Caki2 (cell line): ENCODE measurements at regions not wholly inside any gene's neighbourhood (a gene's known extent, or its start where the extent isn't known, plus 50 kb on each side); places are given as distances from the start of the nearest gene placed in this dataset.

Experiments
- DNase-seq: peaks from one replicate; pipeline ENCODE4 v3.0.0-alpha.2; 2015; ENCODE audit warnings: low read depth
- in situ Hi-C: cut with HindIII; loops from 2 replicates; pipeline ENCODE4 v1.10.0; 2016; ENCODE audit warnings: low sequenced_read_pairs, low pct_unique_long_range_greater_than_20kb, mixed read lengths

DNA sequence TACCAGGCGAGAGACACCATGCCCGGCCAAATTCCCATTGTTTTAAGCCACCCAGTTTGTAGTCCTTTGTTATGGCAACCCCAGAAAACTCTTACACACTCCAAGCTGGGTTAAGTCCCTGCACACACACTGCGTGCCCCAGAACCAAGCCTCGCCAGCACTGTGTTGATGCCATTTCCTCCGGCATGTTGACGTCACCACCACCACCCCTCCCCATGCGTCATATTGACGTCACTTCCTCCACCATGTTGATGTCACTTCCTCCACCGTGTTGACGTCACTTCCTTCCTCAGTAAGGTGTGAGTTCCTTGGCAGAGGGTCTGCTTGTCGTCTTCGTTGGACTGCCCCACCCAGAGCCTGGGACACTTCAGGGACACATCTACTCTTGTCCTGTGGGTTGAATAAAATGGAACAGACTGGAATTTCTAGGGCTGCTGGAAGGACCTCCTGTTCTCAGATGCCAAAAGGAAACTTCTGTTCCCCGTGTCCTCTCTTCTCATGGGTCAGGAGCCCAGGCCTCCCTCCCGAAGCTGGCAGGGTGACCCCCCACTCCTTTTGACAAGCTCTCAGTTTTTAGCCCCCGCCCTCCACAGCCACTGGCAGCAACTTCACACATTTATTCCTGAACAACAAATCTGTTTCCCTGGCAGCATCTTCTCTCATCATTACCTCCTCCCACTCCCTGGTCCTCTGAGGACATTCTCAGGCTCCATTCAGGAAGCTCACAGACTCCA is 643.3 kb downstream of the NPHP4 start:
- in situ Hi-C loops = no loop called here
- no peak for DNase-seq

DNA sequence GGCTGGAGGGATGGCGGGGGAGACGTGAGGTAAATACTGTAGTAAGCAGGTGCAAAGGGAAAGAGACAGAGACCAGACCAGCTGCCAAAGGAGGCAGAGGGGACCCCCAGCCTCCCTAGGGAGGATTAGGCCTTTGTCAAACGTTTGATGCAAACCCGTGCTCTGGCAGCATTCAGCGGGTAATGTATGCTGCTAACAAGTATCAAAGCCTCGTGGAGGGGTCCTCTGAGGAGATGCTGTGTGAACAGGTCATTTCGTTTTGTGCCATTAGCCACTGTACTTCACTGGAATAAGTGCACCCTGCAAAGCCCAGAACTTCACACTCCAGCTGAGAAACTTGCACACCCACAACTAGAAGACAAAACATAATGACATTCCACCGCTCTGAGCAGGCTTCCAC is 644.5 kb downstream of the NPHP4 start:
- in situ Hi-C loops = no loop called here
- DNase-seq = no peak

DNA sequence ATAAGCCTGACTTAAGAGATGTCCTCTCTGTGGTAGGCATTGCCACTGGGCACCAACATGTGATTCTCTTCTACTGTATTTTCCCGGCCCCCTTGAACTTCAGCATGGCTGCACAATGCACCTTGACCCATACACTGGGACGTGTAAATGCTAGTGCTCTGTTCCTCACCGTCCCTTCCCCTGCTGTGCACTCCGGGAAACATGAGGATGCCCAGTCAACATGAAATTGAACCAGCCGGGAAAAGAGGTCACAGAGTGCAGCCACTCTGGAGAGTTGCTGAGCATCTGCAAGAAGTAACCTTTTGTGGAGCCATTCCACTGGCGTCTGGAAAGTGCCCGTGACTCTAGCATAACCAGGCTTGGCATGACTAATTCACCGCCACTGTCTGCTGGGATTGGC is 646.7 kb downstream of the NPHP4 start:
- DNase-seq = no peak
- in situ Hi-C loops = no loop called here

DNA sequence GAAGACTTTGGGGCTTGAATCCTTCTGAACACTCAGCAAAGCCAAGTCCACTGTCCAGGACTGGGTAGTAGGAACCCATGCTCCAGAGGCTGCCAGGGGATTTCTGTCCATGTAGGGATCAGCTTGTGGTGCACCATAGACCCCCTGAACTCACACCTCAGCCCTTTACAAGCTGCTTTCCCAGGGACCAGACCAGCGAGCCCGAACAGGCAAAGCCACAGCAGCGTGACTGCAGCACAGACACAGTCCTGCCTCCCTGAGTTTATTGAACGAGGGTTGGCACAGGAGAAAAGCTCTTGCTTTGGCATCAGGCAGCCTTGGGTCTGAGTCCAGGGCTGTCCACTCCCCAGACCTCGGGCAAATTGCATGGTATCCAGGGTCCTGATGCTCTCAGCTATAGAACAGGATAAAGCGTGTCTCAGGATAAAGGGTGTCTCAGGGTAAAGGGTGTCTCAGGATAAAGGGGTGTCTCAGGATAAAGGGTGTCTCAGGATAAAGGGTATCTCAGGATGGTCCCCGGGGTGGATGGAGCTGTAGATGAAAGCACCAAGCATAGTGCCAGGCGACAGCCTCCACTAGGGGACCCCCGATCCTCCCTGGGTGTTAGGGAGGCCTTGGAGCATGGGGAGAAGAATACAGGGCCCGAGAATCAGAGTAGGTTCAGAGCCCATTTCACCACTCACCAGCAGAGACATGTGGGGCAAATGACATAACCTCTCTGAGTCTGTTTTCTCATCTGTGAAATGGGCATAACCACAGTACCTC is 648.8 kb downstream of the NPHP4 start:
- no peak for DNase-seq
- in situ Hi-C loops = no loop called here

DNA sequence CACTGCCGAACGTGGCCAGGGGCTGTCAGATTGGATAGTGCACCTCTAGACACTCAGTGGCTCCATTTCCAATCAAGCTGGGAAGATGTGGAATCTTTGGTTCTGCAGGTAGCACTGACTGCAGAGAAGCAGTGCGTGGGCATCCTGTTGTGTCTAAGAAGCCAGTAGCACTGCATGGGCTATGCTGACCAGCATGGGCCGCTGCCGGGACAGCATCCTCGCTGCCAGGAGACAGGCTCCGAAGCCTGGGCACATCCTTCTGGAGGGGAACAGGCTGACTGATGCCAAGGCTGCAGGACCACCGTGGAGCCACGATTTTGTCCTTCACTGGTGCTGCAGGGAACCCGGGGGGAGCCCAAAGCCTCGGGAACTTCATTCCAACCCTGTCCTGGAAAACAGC is 649.4 kb downstream of the NPHP4 start:
- no peak for DNase-seq
- in situ Hi-C loops = no loop called here

DNA sequence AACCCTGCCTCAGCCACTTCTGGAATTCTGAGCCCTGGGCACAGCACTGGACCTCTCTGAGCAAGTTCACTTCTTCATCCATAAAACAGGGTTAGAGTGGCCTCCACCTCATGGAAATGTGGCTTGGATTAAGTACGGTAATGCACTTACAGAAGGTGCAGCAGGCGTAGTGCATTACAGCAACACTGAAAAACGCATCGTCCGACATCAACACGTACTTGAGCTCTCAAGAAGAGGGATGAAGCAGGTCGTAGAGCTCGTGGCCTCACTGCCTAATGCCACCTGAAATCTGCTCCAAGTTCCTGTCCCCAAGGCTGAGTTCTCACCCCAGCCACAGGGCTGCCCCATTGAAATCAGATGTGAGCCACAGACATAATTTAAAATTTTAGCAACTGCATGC is 650.1 kb downstream of the NPHP4 start:
- DNase-seq = no peak
- in situ Hi-C loops = no loop called here

DNA sequence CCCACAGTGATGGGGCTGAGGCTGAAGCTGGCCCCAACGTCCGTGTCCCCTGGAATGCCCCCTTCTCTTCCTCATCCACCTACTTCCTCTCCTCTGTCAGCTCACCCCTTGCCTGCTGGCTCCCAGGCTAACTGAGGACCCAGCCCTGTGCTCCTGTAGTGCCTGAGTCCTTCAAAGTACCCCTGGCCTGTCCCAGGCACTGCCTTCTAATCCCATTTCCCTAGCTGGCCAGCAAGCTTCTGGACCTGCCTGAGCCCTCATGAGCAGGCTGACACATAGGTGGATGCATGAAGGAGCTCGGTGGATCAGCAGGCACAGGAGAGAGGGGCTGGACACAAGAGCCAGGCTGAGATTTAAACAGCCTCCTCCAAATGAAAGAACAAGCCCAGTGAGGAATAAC is 650.8 kb downstream of the NPHP4 start:
- in situ Hi-C loops = no loop called here
- no peak for DNase-seq

DNA sequence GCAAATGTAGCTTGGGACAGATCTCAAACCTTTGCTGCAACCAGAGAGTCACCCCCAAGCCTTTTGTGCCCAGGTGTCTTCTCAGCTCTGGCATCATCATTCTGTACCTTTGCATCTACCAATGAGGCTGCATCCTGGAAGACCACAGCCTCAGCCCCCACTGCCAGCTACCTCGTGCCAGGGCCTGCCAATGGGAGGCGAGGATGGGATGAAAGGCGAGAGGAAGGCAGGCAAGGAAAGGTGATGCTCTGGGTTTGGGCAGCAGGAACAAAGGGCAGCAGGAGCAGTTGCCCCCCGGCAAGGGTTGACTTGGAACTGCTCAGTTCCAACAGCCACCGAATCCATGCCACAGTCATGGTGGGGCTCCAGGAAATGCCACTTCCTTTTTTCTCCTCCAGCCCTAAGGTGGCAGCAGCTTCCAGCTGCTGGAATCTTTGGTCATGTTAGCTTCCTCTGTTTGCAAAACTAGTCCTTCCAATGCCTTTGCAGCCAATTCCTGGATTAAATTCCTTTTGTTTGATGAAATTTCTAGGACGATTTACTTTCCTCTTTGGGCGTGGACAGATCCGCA is 651.6 kb downstream of the NPHP4 start:
- DNase-seq = no peak
- in situ Hi-C loops = no loop called here

DNA sequence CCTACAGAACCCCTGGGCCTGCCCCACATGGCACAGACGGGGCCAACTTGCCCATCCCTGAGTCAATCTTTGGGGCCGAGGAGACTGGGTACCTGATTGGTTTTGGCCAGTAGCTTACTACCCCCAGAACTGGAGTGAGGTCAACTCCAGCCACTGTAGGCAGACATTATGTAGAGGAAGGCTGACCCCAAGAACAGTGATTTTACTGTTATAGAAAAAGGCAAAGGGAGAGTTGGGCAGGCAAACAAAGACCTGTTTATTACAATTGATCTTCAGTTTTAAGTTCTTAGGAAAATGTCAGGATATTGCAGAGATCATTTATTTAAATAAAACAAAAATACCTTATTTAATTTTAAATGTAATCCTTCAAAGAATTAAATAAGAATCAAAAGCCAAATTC is 653.8 kb downstream of the NPHP4 start:
- no peak for DNase-seq
- in situ Hi-C loops = no loop called here

DNA sequence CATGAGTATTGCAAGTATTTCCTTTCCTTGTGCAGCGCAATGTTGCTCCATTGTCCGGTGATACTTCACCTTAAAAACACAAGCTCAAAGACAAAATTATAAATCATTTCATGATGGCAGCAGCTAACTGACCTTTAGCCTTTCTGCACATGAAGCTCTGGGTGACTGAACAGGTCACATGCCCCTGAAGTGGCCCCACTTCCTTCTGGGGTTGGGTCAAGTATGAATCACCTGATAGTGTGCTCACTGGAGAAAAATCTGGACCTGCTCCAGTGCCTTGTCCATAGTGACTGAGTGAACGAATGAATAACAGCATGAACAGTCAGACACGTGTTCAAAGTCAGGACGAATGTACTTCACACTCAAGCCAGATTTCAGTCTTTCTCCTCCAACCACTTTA is 658.9 kb downstream of the NPHP4 start:
- DNase-seq = peak; percentile 68
- in situ Hi-C loops = no loop called here

DNA sequence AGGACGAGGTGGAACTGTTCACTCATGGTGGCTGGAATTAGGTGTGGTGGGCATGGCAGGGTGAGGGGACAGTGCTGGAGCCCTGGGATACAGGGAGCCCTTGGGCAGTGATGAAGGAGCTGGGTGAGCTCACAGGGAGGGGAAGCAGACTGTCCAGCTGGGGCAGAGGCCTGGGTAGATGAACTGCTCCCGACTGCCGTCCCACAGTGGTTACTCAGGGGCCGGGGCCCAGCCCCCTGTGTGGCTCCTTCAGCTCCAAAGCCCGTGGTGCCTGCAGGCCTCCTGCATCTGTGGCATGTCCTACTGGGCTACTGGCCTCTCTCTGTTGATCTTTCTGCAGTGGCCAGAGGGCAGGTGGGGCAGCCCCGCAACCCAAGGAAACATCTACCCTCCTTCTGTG is 661.1 kb downstream of the NPHP4 start:
- DNase-seq = no peak
- in situ Hi-C loops = no loop called here

DNA sequence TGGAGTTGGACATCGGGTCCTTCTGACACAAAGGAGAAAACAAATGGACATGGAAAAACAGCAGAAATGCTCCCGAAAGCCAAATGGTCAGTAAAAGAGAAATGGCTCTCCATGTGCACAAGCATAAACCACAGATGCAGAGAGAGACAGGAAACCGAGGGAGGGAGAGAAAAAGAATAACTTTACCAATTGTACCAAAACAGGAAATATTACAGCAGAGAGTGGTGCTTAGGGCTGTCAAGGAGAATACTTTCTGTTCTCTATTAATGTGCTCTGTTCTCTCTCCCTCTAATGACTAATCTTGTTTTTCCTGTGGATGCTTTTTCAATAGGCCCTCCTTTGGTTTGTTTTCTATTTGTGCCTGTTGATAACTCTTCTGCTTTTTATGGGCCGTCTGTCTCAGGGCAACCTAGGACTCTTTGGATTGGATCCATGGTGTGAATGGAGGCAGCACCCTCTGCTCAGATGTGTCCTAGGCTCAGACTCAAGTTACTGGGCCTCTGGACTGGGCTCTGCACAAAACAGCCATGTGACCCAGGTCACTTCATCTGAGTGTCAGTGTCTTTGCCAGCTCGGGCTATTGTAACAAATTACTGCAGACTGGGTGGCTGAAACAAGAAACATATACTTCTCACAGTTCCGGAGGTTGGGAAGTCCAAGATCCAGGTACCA is 663.0 kb downstream of the NPHP4 start:
- in situ Hi-C loops = no loop called here
- DNase-seq = no peak

DNA sequence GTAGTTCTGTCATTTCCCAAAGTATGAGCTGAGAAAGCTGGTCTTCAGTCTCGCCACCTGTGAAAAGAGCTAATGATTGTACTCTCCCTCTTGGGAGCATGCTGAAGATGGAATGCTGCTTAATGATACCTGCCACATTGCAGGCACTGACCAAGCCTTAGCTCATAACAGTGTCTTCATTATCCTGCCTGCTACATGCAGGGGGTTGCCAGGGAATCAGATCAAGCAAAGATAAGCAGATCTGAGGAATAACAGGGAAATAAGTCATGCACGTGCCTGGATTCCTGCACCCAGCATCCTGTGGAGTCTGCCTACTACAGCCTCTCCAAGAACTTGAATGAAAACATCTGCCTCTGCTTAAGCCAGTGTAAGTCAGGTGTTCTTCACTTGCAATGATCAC is 667.3 kb downstream of the NPHP4 start:
- in situ Hi-C loops = no loop called here
- no peak for DNase-seq

DNA sequence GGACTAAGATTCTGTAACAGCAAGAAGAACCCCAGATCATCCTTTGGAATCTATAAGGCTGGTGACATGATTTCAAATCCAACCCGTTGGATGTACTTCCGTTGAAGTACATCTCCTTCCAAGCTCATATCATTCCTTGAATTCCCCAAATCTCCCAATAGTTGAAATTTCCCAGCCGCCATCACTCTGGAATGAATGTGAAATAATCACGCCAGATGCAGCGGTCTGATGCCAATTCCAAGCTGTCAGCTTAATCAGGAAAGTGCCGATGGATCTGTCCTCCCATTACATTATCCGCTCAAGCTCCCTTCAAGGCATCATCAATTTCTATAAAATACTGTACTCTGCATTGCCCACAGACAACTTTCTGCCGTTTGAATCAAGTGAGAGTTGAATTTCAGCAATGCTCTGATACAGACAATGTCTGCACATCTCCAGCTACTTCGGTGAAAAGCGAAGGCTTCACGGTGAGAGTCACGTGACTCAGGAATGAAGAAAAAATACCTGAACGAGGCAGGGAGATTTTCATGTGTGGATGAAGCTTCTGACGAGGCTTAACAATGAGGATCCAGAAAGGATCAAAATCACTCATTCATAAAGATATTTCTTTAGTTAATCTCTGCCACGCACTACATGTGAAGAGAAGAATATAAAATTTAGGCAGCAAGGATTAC is 663.9 kb downstream of the AJAP1 start:
- DNase-seq = no peak
- in situ Hi-C loops = no loop called here

DNA sequence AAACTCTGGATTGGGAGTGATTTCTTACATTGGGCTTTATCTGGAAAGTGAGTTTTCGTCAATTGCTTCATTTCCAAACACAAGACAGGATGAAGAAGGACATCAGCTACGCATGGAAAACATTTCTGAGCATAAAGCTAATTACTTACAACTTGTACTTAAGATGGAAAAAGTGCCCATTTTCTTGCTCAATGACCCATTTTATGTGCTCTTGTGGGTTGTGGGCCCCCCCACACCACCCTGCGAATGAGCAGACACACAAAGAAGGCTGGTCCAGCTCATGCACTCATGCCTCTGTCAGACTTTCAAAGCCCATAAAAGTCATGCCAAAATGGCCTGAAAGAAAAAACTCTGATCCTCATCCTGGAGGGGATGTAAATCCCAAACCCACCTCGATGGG is 663.0 kb downstream of the AJAP1 start:
- in situ Hi-C loops = no loop called here
- no peak for DNase-seq

DNA sequence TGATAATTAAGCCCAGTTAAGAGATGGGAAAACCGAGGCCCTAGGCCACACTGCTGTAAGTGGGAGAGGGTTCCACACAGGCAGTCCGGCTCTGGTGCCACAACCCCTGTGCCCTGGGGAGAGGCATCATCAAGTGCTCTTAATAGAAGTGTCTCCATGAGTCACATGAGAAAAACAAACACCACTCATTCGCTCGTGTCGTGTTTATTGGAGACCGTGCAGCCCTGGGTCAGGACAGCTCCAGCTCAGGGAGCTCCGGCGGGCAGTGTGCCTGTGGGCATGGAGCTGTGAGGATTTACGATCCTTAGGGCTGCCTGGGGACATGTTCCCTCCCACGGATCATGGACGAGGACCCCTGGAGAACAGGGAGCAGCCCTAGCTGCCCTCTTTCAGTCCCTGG is 658.5 kb downstream of the AJAP1 start:
- no peak for DNase-seq
- in situ Hi-C loops = no loop called here

DNA sequence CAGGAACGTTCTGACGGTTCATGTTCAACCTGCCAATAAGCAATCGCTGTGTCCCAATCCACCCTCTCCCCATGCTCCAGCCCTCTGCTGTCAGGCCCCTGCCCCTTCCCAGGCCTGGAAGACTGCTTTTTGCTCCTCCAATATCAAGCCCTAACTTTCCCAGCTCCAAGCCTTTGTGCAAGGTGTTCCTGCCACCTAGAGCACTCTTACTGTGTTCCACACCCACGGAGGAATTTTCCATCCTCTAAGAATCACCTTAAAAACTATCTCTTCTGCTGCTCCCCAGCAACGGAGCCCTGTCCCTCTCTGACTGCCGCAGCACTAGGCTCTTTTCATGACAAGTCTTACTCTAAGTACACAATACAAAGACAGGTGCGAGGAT is 657.9 kb downstream of the AJAP1 start:
- in situ Hi-C loops = no loop called here

DNA sequence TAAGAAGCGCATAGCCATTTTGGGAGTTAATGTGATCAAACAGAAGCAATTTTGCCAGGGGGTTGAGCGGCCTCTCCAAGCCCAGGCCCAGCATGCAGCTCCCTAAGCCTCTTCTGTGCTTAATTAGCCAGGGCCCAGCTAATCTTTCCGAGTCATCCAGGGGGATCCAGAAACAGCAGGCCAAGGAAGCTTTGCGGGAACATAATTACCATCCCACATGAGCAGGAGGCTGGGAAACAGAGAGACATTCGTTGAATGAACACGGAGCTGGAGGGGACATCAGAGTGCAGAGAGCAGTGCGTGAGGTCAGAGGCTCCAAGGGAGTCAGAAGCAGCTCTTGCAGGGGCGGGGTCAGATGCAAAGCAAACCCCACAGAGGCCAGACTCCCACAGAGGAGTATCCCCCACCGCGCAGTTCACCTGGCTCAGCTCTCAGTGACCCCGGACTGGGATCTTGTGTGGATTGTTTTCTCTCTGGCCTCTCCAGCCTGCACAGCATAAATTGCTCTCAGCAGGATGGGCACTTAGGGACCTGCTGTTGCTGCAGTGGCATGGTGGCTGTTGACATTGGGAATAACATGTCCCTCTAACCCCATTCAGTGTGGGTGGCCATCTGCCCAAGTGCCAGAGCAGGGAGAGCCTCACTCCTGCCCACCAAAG is 657.4 kb downstream of the AJAP1 start:
- no peak for DNase-seq
- in situ Hi-C loops = no loop called here

More for the DNA sequence above, 657.9 kb downstream of the AJAP1 start:
- DNase-seq = no peak
